GM21367 (cell line): ENCODE measurements at regions not wholly inside any gene's neighbourhood (a gene's known extent, or its start where the extent isn't known, plus 50 kb on each side); places are given as distances from the start of the nearest gene placed in this dataset.
A peak's percentile ranks its signal among the peaks of the same experiment; 100 is the strongest.

Experiments
- ATAC-seq: cut with Tn5 transposase; IDR thresholded peaks from one replicate; pipeline ENCODE4 v1.9.1; 2021; ENCODE audit not compliant: unreplicated experiment

GRCh38 chr2:19552270-19552669 is 193.8 kb upstream of the OSR1 start:
- ATAC-seq, result no peak

DNA sequence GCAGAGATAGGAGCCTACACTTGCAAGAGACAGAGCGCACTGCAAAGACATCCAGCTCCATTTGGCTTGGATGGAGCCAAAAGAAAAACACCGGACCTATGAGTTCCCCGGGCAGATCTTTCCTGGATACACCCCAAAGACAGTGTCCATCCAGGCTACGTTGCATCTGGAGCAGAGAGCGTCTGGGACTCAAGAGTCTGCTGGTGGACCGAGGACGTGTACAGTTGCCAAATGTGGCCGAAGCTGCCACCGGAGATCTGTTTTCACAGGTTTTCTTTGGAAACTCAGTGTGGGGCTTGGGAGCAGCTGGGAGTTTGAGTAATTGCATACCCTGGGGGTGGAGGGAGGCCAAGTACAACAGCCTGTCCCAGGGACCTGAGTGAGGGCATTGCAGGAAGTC is 192.3 kb upstream of the OSR1 start:
- ATAC-seq, result no peak

DNA sequence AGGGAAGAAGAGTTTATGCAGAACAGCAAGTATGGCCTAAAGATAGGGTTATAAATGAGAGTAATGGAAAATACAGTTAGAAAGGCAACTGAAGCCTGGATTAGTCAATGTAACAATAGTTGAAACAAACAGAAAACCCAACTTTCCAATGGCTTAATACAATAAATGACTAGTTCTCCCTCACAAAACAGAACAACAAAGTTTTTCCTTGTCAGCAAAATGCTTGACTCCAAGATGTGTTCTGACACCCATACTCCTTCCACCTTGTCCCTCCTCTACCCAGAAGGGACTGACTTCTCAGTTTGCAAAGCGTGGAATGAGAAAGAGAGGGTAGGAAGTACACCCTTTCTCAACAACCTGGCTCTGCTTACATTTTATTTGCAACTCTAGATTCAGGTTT is 191.4 kb upstream of the OSR1 start:
- no peak for ATAC-seq

DNA sequence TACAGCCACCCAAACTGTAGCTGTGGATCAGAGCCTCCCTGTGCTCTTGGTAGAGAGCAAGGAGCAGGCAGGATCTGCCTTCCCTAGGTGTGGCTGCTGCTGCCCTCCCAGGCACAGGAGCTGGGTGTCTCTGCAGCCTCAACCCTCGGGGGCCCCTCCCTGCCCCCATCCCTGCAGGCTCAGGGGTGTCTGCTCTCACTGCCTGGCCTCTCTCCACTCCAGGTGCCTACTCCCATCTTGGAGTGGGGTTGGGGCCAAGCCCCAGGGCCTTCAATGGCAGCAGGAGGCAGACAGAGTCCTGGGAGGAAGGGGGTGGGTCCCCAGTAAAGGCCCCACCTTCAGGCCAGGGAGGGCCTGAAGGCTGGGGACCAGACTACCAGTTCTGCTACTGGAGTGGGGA is 189.7 kb upstream of the OSR1 start:
- no peak for ATAC-seq

GRCh38 chr2:19547321-19547720 is 188.9 kb upstream of the OSR1 start:
- ATAC-seq, result no peak

DNA sequence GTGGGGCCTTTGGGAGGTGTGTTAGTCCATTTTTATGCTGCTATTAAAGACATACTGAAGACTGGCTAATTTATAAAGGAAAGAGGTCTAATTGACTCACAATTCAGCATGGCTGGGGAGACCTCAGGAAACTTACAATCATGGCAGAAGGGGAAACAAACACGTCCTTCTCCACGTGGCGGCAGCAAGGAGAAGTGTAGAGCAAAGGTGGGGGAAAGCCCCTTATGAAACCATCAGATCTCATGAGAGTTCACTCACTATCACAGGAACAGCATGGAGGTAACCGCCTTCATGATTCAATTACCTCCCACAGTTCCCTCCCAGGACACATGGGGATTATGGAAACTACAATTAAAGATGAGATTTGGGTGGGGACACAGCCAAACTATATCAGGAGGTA is 187.1 kb upstream of the OSR1 start:
- ATAC-seq, result peak; percentile 55

DNA sequence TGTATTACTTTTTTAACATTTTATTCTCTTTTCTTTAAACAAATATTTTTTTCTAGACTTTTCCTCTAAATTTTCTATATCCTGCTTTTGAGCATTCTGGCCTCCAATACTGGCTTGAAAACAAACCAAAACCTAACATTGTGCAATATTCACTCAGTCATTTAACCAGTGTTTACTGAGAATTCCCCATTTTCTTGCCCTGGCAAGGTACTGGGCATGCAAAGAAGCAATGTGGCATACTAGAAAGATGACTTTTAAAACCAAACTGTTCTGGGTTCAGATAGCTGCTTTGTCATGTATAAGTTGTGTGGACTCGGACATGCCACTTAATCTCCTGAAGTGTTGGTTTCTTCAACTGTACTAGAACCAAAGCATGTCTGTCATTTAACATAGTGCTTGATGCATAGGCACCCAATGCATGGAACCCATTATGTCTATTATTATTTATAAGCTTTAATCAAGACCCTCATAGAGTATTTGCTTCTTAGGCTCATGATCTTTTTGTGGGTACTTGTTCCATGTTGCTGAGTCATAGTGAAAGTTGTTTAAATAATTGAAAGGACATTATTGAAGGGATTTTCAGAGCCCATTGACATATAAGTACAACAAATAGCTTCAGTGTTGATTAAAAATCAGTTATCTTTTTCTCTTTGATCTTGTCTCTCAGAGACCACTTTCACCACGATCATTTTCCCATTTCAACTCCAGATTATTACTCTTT is 185.4 kb upstream of the OSR1 start:
- ATAC-seq, result no peak

- no peak for ATAC-seq
These were observed 184.6 kb upstream of the OSR1 start for GRCh38 chr2:19542796-19543662.

DNA sequence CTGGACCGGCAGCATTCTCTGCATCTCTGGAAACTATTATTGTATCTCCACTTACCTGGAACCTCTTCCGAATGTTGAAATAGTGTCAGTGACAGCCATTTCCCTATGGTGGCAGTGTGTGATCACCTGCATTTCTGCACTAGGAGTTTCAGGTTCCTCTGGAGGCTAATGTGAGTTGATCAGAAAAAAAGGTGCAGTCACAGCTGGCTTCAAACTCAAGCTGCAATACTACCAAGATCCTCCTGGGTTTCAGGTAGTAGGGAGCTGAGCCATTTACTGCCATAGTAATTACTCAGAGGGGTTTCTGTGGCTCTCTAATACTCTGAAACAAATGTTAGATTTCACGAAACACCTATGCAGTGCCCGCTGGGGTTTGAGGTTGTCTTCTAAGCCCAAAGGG is 183.5 kb upstream of the OSR1 start:
- no peak for ATAC-seq

GRCh38 chr2:19540739-19541525 is 182.5 kb upstream of the OSR1 start:
- no peak for ATAC-seq

DNA sequence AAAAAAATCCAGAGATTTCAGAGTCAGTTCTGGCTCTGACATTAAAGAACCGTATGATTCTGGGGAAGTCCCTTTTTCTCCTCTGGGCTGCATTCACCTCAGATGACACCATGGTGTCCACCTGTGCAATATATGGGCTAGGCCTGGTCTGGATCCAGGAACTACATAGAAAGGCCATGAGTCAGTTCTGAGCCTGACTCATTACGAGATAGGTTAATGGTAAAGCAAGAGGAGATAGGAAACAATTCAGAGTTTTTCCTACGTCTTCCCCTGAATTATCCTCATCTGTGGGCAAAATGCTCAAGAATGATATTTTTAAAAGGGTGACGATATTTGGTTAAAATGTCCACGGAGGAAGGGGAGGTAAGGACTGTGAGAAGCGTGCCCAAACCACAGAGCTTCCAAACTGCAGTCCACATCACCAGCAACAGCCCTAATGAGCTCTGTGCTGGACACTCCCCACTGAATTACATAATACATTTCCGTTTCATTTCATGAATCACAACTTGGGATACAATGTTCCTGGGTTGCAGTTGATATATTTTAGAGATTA is 180.1 kb upstream of the OSR1 start:
- no peak for ATAC-seq

- no peak for ATAC-seq
These were observed 177.7 kb upstream of the OSR1 start for GRCh38 chr2:19536136-19536535.

- no peak for ATAC-seq
These were observed 174.2 kb upstream of the OSR1 start for GRCh38 chr2:19532547-19533196.

GRCh38 chr2:19529677-19530076 is 171.3 kb upstream of the OSR1 start:
- no peak for ATAC-seq

DNA sequence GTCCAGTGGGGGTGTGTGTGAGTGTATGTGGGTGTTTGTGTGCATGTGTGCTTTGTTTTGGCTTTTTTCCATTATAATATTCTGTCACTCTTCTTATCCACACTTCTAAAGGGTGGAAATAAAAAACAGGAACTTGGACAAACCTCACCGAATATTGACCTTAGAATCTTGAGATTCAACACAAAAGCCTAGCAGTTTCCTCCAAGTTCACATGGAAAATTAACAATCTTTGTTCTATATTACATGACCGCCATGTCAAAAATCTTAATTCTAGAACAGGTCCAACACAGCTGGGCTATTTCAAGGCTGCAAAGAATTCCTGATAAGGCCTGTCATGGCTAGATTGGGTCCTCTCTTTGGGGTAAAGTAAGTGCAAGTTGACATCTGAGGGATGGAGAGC is 169.3 kb upstream of the OSR1 start:
- no peak for ATAC-seq

DNA sequence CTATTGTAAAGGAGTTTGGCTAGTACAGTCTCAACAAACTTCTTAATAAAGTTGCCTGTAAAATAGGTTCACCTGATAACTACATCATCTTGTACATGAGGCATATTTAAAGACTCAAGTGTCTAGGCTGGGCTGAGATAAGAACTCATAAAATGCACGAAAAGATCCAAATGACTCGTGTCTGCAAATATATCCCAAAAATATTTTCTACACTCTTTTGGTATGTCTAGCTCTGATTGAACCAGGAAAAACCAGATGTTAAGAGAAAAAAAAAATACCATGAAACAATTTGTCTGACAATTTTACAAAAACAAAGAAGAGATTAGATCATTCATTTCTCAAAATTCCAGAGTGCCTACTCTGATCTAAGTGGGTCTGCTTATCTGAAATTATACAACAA is 166.9 kb upstream of the OSR1 start:
- no peak for ATAC-seq

DNA sequence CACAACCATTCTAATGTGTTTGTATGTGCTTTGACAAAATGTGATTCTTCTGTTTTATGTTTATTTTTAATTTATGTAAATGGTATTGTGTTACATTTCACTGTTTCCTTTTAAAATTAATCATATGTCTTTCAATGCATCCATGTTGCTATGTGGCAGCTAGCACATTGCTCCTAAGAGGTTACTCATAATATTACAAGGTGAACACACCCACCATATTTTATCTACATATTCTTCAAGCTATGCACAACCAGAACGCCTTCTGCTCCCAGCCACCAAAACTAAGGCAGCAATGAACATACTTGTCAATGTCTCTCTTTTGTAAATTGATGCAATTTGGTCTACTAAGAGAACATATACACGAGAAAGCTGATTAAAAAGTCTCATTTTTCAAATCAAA is 160.6 kb upstream of the OSR1 start:
- no peak for ATAC-seq

DNA sequence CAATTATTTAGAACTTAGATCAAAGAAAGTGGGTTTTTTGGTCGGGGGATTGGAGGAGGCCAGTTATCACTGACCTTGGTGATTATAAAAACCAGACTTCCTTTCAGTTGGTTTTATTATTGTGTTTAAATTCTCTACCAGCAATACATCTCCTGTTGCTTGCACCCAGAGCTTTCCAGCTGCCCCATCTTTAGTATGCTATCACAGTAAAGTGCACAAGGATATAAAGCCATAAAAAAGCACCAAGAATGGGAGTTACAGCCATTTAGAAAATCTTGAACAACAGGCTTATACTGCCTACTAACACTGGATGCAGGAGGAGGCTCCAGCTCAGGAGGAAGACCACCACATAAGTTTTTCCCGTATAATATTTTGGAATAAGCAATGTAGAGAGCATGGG is 148.7 kb upstream of the OSR1 start:
- no peak for ATAC-seq

GRCh38 chr2:19505199-19506136 is 147.0 kb upstream of the OSR1 start:
- ATAC-seq, result no peak
